ENCODE measurements at regions not wholly inside any gene's neighbourhood (a gene's known extent, or its start where the extent isn't known, plus 50 kb on each side); places are given as distances from the start of the nearest gene placed in this dataset.

GRCh38 chr9:115241641-115242040 lies 123.7 kb upstream of the TNC start (continued):
- no peak for TF ChIP-seq USF1 (CRISPR knock-in tag; IDR thresholded peaks at IDR 0.05)
- TF ChIP-seq HMGA2 (CRISPR knock-in tag; IDR thresholded peaks at IDR 0.05), result no peak

DNA sequence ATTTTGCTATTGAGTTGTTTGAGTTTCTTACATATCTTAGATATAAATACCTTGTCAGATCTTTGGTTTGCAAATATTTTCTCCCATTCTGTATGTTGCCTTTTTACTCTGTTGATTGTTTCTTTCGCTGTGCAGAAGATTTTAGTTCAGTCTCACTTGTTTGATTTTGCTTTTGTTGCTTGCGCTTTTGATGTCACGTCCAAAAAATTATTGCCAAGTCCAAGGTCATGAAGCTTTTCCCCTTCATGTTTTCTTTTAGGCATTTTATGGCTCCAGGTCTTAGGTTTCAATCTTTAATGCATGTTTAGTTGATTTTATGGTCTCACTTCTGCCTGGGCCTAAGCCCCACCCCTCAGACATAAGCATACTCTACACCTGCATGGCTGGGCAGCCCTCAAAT lies 131.5 kb upstream of the TNC start:
- no peaks in the 10 kb centered on the region for H3K27me3 Mint-ChIP-seq (ENCODE audit: low read depth)
- CTCF ChIA-PET, result no interaction called here

DNA sequence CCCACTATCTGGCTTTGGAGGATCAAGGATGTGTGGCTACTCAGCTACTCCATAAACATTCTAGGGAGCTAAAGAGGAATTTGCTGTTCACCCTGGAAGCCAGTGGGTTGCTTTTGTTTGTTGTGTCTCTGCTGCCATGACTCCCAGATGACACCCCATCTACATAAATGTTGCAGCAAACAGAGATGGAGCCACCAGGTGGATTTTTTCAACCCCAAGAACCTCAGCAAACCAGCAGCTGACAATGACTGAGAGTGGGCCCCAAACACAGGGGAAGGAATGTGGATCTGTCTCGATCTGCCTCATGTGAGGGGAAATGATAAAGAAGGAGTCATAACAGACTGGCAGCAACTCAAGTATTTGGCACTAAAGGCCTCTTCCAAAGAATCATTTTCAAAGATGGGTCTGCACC lies 132.7 kb upstream of the TNC start:
- Mint-ChIP-seq H3K4me3 (no peak overlapping the region), H3K9me3 (peaks cover 14% of the 10 kb centered on the region), H3K4me1 (no peaks in the 10 kb centered on the region), H3K36me3 (peaks cover 8% of the 10 kb centered on the region), H3K27ac (no peak overlapping the region), H3K27me3 (ENCODE audit: low read depth) (no peaks in the 10 kb centered on the region; the same call in 1 of the 2 replicates)
- no peak for DNase-seq (ENCODE audit: low spot score)
- CTCF ChIA-PET, result no interaction called here
- peak; percentile 71 for ATAC-seq
- POLR2A ChIA-PET, result no interaction called here
- TF ChIP-seq, protein P1, sequence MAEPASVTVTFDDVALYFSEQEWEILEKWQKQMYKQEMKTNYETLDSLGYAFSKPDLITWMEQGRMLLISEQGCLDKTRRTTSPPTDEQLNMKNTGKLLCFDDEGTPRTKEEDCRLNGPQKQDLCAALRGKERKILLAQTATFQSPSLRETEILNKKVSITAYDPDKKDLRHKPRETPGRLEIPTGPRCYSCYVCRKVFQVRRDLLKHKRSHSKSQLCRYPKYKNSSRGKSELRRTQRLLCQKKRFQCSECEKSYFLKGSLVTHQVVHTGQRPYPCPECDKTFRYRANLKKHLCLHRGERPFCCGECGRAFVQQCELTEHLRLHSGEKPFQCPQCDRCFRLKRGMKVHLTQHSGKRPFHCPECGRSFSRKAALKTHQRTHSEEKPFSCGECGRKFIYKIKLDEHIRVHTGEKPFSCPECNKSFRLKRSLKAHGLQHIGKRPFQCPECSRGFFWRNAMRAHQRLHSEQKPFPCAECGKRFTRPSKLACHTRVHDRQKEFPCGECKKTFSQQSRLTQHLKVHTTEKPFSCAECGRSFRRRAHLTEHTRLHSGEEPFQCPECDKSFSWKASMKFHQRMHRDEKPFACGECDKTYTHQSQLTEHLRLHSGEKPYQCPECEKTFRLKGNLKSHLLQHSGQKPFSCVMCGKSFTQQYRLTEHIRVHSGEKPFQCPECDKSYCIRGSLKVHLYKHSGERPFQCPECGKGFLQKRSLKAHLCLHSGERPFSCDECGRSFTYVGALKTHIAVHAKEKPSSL (CRISPR knock-in tag; conservative IDR thresholded peaks at IDR 0.05), result no peak
- TF ChIP-seq FOXP1 (CRISPR knock-in tag; IDR thresholded peaks at IDR 0.05; ENCODE audit: borderline replicate concordance), result no peak
- no peak for TF ChIP-seq JAZF1 (CRISPR knock-in tag; IDR thresholded peaks at IDR 0.05)
- TF ChIP-seq ATF1 (CRISPR knock-in tag; IDR thresholded peaks at IDR 0.05), result no peak
- TF ChIP-seq, protein P2, sequence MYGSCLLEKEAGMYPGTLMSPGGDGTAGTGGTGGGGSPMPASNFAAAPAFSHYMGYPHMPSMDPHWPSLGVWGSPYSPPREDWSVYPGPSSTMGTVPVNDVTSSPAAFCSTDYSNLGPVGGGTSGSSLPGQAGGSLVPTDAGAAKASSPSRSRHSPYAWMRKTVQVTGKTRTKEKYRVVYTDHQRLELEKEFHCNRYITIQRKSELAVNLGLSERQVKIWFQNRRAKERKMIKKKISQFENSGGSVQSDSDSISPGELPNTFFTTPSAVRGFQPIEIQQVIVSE (CRISPR knock-in tag; IDR thresholded peaks at IDR 0.05; ENCODE audit: borderline replicate concordance), result no peak
- TF ChIP-seq TP53 (CRISPR knock-in tag; IDR thresholded peaks at IDR 0.05), result no peak
- TF ChIP-seq FOXK1 (CRISPR knock-in tag; IDR thresholded peaks at IDR 0.05), result no peak
- TF ChIP-seq TCF7 (CRISPR knock-in tag; IDR thresholded peaks at IDR 0.05; ENCODE audit: low read depth), result no peak
- TF ChIP-seq NR1H2 (CRISPR knock-in tag; IDR thresholded peaks at IDR 0.05), result no peak
- TF ChIP-seq MXD4 (CRISPR knock-in tag; IDR thresholded peaks at IDR 0.05; ENCODE audit: borderline replicate concordance), result no peak
- no peak for TF ChIP-seq ZNF671 (CRISPR knock-in tag; IDR thresholded peaks at IDR 0.05)
- TF ChIP-seq ZMAT4 (CRISPR knock-in tag; IDR thresholded peaks at IDR 0.05), result no peak
- TF ChIP-seq NFYB (CRISPR knock-in tag; conservative IDR thresholded peaks at IDR 0.05; ENCODE audit: low read depth), result no peak
- no peak for TF ChIP-seq ZNF281 (CRISPR knock-in tag; IDR thresholded peaks at IDR 0.05)
- no peak for TF ChIP-seq GTF2I (CRISPR knock-in tag; conservative IDR thresholded peaks at IDR 0.05)

More for the DNA sequence above, 131.5 kb upstream of the TNC start:
- POLR2A ChIA-PET, result no interaction called here
- no peak overlapping the region for H3K27ac Mint-ChIP-seq
- H3K36me3 Mint-ChIP-seq, result peaks cover 8% of the 10 kb centered on the region
- DNase-seq (ENCODE audit: low spot score) (no peak), ATAC-seq (no peak)
- H3K9me3 Mint-ChIP-seq, result peaks cover 14% of the 10 kb centered on the region
- H3K4me1 Mint-ChIP-seq, result no peaks in the 10 kb centered on the region
- TF ChIP-seq FOXK1 (CRISPR knock-in tag; IDR thresholded peaks at IDR 0.05) (no peak), SMAD3 (CRISPR knock-in tag; IDR thresholded peaks at IDR 0.05; ENCODE audit: borderline replicate concordance) (no peak), ZMAT4 (CRISPR knock-in tag; IDR thresholded peaks at IDR 0.05) (no peak), RORB (CRISPR knock-in tag; IDR thresholded peaks at IDR 0.05) (no peak), ZNF671 (CRISPR knock-in tag; IDR thresholded peaks at IDR 0.05) (no peak), MYBL2 (CRISPR knock-in tag; IDR thresholded peaks at IDR 0.05) (no peak), ZNF416 (CRISPR knock-in tag; IDR thresholded peaks at IDR 0.05) (no peak), ZSCAN18 (CRISPR knock-in tag; IDR thresholded peaks at IDR 0.05) (no peak), SOX15 (CRISPR knock-in tag; IDR thresholded peaks at IDR 0.05) (no peak), ELF4 (CRISPR knock-in tag; IDR thresholded peaks at IDR 0.05; ENCODE audit: low read depth) (no peak)
- TF ChIP-seq, protein P3, sequence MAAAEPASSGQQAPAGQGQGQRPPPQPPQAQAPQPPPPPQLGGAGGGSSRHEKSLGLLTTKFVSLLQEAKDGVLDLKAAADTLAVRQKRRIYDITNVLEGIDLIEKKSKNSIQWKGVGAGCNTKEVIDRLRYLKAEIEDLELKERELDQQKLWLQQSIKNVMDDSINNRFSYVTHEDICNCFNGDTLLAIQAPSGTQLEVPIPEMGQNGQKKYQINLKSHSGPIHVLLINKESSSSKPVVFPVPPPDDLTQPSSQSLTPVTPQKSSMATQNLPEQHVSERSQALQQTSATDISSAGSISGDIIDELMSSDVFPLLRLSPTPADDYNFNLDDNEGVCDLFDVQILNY (CRISPR knock-in tag; IDR thresholded peaks at IDR 0.05), result no peak
- no peak overlapping the region for H3K4me3 Mint-ChIP-seq
